Right ventricle myocardium superior (tissue), 1 donor: ENCODE measurements at regions not wholly inside any gene's neighbourhood (a gene's known extent, or its start where the extent isn't known, plus 50 kb on each side); places are given as distances from the start of the nearest gene placed in this dataset.

Source experiments
- ATAC-seq: fragments of 200-7000 bp; cut with Tn5 transposase; one replicate; pipeline ENCODE4 v1.9.1; 2020; ENCODE audit warnings: mild to moderate bottlenecking; ENCODE audit not compliant: poor library complexity
- DNase-seq: peaks from one replicate; pipeline ENCODE4 v3.0.0-alpha.2; 2020
- intact Hi-C: fragments of 100-400 bp; cut with DNase I; formaldehyde crosslinking; loops from one replicate; pipeline ENCODE4 v1.11.2; 2022
- donor health status: DM: no; HTN: yes; CAD: no; lungs with severe emphysema.

DNA sequence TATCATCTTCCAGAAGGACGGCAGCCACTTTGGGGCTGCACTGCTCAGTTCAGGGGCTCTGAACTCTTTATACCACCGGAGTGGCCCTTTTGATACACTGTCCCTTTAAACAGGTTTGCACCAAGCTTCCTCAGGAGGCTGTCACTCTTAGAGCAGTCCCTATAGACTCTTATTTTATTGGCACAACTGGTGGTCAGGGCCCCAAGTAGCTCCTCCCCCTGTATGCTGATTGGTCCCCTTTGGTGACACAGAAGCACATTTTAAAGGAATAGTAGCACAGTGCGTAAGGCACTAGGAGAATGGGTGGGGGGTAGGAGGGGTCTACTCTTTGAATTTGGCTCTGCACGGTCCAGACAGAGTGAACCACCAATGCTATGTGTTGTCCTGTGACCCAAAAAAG, 122.6 kb upstream of the MLN start:
- ATAC-seq (no peak), DNase-seq (no peak)
- intact Hi-C loops: no loop called here

DNA sequence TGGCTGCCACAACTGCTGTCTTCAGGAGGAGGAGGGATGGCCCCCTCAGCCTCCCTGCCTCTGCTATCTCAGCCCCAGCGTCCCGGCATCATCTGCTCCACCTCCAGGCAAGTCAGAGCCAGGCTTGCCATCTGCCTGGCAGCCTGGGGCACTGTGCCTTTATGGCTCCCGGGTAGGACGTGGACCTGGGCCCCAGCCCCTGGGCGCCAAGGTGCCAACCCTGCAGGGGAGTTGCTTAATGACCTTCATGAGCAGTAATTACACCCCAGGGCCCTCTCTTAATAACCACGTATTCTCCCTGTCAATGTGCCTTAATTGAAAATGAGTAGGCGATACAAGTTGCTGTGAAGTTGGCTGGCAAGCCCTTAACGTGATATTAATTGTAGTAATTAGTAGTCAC, 122.1 kb upstream of the MLN start:
- intact Hi-C loops: no loop called here
- DNase-seq: no peak
- ATAC-seq: no peak

DNA sequence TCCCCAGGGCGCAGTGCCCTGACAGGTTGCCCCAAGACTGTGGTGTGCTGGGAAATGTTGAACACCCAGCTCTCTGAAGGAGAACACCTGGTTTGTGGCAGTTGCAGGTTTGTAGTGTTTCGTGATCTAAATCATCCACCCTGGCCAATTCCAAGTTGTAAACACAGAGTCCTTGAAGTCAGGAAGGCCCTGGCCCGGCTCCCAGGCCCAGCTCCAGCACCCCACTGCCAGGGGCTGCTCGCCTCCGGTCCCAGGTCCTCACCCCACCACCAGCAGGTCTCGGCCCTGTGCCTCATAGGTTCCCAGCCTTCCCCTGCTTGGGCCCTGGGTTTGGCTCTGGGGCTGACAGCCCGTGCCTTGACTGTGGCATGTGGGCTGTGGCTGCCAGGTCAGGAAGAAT, 121.4 kb upstream of the MLN start:
- ATAC-seq (no peak), DNase-seq (no peak)
- intact Hi-C loops: no loop called here

DNA sequence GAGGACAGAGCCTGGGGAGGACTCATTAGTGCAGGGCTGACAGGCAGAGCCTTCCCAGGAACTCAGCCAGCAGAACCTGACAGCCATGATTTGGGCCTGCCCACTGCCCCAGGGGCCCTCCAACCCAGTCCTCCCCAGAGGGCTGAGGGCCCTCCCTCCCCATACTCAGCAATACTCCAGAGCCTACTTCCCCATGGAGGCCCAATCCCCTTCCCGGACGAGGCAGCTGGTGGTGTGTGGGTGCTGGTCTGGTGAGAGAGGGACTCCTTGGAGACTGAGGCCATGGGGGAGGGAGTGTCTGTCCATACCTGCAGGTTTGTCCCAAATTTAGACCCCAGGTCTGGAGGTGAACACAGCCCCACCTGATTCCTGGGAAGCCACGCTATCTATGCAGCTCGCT, 120.9 kb upstream of the MLN start:
- no peak for DNase-seq
- intact Hi-C loops: no loop called here
- ATAC-seq: no peak

DNA sequence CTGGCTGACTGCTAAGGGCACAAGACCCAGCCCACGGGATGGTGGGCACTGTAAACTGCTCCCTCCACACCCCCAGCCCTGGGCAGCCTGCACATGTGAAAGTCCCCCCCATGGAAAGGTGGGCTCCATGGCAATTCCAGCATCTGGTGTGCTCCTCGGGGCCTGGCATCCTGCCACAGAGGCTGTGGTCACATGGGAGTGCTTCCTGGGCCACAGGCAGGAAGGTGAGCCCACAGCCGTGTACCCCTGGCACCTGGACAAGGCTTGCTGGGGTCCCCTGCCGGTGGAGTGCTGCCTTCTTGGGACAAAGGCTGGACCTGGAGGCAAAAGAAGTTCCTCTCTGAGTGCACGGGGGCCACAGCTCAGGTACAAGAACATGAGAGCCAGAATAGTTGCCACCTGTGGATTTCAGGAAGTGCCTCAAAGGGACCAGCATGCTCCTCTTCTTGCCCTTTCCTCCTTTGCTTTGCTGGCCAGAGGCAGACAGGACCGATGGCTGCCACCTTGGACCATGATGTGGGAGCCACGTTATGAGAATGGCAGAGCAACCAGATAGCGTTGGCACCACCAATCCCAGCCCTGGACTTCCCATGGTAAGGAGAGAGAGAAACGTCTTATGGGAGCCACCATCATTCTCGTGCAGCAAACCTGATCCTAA, 120.2 kb upstream of the MLN start:
- intact Hi-C loops: no loop called here
- no peak for DNase-seq
- ATAC-seq: no peak

DNA sequence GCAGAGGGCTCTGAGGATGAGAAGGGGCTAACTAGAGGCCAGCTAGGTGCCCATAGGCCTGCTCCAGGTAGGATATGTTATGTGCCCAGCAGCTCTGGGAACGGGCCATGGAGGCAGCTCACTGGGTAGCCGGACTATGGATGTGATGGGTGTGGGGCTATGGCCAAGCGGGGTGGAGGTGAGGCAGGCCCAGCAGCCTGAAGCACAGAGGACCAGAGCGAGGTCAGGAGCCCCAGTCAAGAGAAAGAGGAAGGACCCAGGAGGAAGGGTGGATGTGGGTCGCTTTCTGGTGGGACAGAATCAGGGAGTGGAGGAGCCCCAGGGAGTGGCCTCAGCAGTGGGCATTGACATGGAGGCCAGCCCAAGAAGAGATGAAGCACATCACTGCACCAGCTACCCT, 117.9 kb upstream of the MLN start:
- ATAC-seq (no peak), DNase-seq (no peak)
- intact Hi-C loops: no loop called here

DNA sequence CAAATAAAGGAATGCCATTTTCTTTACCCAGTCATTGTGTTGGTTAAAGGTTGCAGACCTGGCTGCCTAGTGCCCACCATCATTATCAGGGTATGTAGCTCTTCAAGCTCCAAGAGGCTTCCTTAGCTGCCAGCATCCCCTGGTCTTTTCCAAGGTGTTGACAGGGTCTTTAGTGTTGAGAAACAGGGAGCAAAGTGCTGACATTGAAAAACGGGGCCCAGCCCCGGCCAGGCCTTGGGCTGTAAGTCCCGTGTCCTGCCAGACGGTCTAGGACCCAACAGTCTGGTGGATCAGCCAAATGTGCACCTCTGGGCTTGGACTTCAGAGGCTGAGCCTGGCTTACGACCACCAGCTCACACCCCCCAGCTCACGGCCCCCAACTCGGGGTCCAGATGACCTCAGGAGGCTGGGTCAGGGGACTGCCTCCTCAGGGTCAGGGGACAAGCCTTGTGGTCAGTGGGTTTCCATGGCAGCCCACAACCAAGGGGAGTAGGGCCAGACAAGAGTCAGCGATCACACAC, 114.4 kb upstream of the MLN start:
- intact Hi-C loops: no loop called here
- DNase-seq (no peak), ATAC-seq (no peak)

DNA sequence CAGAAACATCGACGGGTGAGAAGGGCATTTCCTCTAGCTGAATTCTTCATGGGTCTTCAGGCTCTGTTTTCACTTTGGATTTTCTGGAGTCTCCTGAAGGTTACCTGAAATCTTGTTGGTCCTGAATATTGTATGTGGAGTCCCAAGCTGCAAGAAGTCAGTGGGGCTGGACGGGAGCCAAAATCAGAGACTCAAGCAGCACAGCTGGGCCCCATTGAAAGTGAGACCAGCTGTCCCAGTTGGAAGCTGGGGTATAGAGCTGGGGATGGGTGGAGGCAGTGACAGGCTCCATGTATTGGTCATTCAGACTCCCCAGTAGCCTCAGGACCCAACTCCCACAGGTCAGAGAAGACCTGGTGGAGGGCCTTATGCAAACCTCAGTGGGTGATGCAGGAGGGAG, 111.3 kb upstream of the MLN start:
- ATAC-seq (no peak), DNase-seq (no peak)
- intact Hi-C loops: no loop called here

DNA sequence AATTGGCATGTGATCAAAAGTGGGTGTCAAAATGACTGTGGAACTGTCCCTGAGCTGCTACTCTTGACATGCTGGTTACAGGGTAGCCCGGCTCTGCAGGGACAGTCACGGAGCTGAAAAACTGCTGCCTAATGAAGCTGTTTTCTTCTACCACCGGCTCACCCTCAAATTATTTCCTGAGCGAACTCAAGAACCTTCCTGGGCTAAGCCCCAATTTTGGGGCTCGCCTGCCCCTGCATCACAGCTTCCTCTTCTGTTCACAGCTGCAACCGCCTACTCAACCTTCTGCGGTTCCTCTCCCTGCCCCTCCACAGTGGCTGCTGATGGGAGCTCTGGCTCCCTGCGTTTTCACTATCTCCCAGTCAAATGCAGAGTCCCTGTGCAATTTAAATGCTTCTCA, 110.8 kb upstream of the MLN start:
- ATAC-seq (peak; percentile 58), DNase-seq (peak; percentile 53)
- intact Hi-C loops: no loop called here

DNA sequence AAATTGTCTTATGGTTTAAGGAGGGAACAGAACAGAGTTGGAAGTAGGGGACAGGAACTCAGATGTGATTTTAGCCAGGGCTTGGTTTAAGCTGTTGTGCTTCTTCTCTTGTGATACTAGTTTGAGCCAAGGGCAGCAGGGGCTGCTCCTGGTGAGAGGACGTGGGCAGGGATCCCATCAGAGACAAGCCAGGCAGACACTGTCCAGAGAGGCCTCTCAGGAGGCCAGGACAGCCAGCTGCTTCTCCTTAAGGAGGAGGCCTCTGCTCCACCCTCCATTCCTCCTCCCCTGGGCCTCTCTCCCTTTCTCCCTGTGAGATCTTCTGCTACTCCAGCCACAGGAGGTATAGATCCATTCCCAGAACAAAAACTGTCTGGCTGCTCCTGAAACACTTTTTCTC, 108.4 kb upstream of the MLN start:
- no peak for ATAC-seq
- intact Hi-C loops: no loop called here
- DNase-seq: no peak

DNA sequence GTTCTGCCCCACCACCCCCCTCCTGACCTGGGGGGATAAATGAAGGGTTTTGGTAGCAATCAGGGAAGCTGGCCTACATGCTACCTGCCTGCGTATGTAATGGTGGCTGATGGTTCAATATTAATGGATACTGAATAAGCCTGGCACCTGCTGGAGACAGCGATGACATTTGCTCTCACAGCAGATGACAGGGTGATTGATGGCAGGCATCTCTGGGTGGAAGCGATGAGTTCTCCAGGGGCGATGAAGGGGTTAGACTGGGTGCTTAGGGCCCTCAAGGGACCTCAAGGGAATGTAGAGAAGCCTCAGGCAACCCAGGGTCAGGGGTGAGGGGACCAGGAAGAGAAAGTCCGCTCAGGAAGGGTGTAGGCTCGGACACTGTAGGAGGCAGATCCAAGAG, 107.7 kb upstream of the MLN start:
- DNase-seq (no peak), ATAC-seq (no peak)
- intact Hi-C loops: no loop called here

DNA sequence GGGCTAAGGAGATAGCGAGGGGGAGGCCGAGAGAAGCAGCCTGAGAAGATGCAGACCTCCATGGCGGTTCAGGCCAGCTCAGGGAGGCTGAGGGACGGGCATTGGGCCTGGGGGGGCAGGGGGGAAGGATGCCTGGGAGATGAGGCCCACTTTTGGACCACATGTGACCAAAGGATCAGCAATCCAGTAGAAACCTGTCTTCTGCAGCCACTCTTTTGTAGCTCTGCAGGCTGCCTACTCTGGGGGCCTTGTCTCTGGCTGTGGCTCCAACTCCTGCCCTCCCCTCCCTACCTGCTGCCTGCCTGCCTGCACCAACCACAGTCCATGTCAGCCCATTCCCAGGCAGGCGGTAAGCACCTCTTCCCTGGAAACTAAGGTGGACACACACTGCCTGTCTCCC, 106.8 kb upstream of the MLN start:
- ATAC-seq (no peak), DNase-seq (no peak)
- intact Hi-C loops: no loop called here

DNA sequence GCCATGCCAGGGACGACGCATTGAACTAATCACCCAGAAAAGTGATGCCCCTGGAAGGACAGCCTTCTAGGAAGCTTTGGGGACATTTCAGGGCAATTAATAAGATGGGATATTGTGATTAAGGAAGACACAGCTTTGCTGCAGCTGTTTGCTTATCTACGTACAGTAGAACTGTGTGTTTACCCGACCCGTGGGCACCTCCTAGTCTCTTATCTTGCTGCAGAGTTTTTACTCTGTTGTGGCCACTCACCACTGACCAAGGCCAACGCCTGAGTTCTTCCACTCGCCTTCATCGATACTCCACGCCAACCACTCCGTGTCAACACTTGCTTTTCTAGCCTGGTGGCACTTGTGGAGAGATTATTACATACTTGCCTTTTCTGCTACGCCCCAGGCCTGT, 105.9 kb upstream of the MLN start:
- ATAC-seq (no peak), DNase-seq (no peak)
- intact Hi-C loops: no loop called here

DNA sequence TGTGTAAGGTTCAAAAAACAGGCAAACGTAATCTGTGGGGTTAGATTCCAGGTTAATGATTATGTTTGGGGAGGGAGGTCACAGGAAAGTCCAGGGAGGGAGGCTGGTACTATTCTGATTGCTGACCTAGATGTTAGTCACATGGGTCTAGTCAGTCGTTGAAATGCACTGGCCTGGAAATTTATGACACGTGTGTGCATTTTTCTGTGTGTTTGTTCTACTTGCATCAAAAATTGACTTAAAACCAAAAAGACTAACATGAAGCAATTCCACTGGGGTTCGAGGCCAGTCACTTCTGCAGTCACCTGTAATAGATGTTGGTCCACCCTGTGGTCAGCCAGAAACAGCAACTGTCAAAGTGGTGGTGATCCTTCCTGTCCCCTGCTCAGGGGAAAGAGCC, 104.2 kb upstream of the MLN start:
- DNase-seq: no peak
- intact Hi-C loops: no loop called here
- ATAC-seq: no peak

DNA sequence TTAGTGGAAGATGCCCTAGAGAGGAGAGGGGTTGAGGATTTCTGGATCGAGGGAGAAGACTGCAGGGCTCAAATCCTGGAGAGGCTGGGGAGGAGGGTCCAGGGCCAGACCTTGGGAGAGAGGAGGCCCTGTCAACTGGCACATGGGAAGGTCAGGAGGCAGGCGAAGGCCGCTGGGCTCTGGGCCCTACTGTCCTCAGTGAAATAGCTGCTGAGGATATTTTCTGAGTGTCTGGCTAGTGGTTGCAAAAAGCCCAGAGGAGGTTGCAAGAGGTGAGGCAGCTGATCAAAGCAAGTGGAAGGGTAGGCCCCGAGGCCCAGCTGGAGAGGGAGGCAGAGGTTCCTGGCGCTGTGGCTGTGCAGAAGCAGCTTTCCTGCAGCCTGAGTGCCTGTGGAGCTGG, 103.4 kb upstream of the MLN start:
- ATAC-seq (no peak), DNase-seq (no peak)
- intact Hi-C loops: no loop called here

DNA sequence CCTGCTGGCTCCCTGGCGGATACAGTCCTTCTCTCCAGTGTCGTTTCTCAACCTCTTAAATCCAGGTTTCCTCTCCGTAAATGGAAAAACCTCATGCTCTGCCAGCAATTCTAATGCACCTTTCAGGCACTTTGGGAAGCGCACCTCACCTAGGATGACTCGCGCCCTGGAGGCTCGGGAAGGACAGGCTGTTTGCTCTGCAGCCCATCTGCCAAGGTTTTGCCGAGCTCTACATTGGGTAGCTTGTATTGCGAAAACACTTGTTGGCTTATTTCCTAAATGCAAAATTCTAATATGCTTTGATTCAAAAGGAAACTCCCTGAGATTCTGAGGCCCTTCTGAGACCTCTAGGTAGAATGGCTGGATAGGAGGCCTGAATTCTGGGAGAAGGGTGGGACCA, 102.6 kb upstream of the MLN start:
- intact Hi-C loops: no loop called here
- no peak for ATAC-seq
- no peak for DNase-seq

DNA sequence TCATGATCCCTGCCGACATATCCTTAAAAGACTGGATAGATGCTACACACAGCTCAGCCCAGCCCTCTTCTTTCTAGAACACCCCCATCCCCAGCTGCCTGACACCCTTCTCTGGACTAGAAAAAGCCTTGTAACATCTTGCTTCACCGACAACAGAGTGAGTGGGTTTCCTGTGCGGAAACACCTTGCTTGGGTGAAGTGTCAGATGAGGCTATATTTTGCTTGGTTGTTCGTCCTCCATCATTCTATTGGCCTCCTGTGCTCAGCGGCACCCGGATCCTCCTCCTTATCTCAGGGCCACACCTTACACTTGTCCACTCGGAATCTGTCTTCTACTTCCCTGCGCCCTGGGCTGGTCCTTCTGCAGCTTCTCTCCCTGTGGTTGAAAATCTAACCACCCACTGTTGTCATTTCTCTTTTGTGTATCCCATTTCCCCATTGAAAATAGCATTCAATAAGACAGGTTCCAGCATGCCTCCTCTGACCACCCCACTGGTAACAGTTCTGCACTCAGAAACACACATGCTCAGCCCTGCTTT, 101.3 kb upstream of the MLN start:
- DNase-seq: no peak
- intact Hi-C loops: no loop called here
- no peak for ATAC-seq

DNA sequence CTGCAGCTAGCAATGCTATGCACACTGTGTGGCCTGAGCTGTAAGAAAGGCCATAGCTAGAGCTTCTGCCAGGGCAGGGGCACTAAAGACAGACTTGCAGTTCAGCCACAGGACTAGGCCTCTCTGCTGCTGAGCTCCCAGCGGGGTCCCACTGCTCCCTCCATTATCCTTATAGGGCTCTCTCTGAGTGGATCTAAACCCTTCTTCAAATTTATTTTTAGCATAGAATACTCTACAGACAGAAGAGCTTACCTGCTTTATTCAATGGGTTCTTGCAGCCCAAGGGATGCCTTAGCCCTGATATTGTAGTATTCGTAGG, 100.9 kb upstream of the MLN start:
- intact Hi-C loops: no loop called here

DNA sequence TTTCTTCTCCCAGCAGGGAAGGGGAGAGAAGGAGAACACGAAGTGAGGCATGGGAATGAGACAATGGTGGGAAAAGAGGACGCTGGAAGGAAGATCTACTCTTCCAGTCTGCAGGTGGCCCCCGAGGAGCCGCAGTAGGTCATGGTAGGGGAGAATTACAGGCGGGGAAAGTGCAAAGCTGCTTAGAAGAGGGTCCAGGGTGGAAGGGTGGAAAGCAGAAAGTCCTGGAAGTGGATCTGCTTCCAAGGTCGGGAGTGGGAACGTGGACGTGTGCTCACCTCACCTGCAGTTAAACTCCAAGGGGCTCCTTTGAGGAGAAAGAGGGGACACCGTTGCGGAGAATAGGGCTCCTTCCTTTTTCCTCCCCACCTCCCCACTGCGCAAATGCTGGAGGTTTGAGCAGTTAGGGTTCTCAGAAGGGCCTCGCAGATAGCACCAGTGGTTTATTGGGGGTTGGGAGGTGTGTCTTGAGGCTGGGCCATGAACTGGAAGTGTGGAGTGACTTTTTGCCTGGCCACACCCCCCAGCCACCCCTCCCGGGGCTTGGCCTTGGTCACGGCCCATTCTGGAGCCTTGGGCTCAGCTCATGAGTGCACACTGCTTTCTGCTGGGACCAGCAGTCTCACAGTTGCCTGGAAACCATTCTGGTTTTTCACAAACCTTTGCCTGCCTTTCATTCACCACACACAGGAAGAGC, 100.4 kb upstream of the MLN start:
- DNase-seq (peak; percentile 57), ATAC-seq (peak; percentile 45)
- intact Hi-C loops: no loop called here

More for the DNA sequence above, 100.9 kb upstream of the MLN start:
- no peak for ATAC-seq
- DNase-seq: no peak

DNA sequence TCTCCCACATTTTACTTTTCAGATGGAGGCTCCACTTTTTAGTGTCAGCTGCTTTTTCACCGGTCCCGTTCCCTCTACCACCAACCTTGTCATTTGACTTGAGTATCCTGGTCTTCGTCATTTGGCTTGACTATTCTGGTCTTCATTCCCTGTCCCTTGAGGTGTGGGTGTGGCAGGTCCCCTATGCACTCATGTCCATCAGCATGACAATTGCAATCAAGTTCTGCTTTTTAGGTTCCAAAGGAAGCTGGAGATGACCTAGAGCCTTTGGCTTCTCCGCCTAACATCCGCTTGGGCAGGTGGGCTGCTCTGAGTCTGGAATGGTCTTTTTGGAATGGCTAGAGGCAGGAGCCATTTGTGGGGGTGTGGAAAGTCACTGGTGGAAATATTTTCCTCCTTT, 99.8 kb upstream of the MLN start:
- no peak for DNase-seq
- intact Hi-C loops: no loop called here

DNA sequence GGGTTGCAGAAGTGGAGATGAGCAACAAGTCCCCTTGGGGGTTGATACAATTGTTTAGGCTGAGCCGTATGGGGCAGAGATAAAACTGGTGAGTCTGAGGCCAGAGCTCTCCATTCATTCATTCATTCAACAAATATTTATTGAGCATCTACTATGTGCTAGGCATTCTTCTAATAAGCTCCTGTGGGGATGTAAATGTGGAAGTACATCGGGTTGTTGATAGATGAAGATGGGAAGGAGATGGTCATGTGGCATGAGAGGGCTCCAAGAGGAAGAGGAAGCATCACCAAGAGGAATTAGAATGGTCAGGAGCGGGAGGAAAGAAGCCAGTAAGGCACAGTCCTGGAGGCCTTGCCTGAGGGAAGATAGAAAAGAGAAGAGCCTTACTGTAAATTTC, 98.7 kb upstream of the MLN start:
- intact Hi-C loops: no loop called here
- DNase-seq: no peak
- ATAC-seq: peak; percentile 36

More for the DNA sequence above, 99.8 kb upstream of the MLN start:
- ATAC-seq: no peak
